COR-L47 (cell line): ENCODE measurements at regions not wholly inside any gene's neighbourhood (a gene's known extent, or its start where the extent isn't known, plus 50 kb on each side); places are given as distances from the start of the nearest gene placed in this dataset.
"Not testable (repeated sequence)": the region's sequence is repeated elsewhere in the genome, so short reads cannot be mapped to it uniquely, and the experiment has no call there.

ENCODE experiments used
- DNase-seq: peaks from one replicate; lab custom pipeline; 2025; lab: John Stamatoyannopoulos, UW

- no peak for DNase-seq
Measured at GRCh38 chr14:105876829-105877228, 350.4 kb downstream of the TMEM121 start.

- no peak for DNase-seq
Measured at GRCh38 chr14:105877645-105878044, 351.3 kb downstream of the TMEM121 start.

- DNase-seq = no peak
Measured at GRCh38 chr14:105878125-105878524, 351.7 kb downstream of the TMEM121 start.

DNA sequence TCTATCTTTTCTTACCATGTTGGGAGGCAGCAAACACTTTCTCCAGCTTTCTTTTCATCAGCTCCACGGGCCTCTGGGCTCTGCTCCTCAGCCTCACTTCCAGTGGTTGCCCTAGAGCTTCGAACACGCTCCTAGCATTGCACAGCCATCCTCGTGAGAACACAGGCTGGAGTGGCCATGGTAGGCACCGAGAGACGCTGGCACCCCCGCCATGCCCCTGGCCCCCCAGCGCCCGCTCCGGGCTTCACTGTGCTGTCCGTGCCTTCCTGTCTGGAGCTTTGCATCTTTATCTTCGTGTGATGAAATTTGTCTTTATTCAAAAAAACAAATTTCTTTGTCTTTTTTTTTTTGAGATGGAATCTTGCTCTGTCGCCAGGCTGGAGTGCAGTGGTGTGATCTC lies 352.2 kb downstream of the TMEM121 start:
- DNase-seq = no peak

DNA sequence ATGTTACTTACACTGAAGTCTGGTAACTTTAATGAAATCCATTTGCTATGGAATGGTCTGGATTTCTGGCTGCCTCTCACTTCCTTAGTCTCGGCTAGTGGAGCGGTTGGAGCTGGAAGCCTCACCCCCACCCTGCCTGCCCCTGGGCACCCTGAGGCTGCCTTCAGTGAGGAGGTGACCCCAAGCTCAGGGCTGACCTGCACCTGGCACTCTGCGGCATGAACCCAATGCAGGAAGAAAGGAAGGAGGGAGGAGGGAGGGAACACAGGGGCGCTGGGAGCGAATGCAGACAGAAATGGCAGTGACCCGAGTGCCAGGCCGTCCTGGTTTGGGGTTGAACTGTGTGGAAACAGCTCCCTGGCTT lies 353.1 kb downstream of the TMEM121 start:
- DNase-seq = no peak

DNA sequence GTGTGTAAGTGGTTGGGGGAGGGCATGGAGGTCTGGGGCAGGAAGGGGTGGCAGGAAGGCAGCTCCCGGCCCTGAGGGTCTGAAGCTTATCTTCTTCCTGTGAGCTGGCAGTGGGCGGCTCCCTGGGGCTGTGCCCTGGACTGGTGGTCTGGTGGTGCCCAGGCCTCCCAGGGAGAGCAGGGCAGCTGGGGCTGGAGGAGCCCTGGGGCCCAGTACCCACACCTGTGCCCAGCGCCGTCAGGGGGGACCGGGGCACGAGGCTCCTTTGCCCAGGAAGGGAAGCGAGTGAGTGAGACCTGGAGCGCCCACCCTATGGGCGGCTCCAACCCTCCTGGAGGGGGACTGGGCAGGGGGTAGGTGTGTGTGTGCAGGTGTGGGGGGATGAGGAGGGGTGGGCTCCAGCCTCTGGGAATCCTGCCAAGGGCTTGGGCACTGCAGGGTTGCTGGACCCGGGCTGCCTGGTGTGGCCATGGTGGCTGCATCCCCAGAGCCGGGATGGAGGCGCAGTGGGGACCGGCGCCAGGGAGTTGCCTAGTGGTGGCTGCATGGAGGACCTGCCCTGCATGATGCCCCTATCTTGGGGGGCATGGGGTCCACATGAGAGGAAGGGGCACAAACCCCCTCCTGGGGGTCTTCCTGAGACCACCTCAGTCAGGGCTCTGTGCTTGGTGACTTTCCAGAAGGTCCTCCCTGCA lies 353.6 kb downstream of the TMEM121 start:
- peak; percentile 67 for DNase-seq

DNA sequence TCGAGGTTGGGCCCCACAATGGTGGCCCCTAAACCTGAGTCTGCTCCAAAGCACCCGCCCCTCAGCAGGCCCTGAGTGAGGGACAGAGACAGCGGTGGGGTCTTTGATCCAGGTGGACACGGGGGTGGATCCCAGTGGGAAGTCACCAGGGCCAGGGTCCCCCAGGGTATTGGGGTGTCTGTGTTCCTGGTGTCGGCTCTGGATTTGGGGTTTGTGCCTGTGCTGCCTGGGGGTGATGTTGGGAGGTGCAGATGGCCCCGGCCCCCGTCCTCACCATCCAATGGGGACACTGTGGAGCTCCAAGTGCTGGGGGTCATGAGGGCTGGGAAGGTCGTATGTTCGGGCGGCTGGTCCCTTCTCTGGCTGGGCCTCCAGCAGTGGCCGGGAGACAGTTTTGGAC lies 354.2 kb downstream of the TMEM121 start:
- DNase-seq = no peak

DNA sequence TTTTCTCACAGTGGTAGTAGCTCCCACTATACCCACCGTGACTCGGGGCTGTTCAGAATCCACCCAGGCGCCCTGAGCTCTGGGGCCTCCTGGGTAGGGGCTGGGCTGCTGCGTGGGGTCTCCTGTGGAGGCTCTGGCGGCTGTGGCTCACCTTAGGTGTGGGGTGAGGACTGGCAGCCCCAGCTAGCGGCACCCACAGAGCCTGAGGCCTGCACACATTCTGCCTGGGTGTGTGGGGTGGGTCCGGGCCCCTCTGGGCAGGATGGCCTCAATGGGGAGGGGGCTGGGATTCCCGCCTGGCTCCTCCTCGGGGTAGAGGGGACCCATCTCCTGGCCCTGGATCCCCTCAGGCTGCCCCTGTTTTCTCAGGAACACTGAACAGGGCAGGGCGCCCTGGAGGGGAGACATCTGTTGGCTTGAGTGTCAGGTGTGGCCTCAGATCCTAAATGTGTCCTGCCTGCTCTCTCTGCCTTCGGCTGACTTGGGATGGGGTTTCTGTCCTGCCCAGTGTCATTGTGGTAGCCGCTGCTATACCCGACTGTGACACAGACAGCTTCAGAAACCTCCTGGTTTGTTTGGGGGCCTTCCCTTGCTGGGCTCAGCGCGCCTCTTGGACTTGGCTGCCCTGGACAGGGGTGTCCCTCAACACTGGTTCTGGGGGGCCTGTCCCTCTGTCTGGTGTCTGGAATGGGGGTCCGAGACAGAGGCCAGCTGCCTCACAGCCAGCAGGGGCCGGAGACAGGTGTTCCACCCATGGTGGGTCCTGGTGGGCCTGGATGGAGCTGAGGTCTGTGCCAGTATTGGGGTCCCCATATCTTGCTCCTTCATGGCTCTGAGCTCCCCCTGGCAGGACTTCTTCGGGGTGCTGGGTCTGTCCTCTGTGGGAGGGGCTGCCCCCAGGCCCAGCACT lies 354.9 kb downstream of the TMEM121 start:
- DNase-seq = no peak

DNA sequence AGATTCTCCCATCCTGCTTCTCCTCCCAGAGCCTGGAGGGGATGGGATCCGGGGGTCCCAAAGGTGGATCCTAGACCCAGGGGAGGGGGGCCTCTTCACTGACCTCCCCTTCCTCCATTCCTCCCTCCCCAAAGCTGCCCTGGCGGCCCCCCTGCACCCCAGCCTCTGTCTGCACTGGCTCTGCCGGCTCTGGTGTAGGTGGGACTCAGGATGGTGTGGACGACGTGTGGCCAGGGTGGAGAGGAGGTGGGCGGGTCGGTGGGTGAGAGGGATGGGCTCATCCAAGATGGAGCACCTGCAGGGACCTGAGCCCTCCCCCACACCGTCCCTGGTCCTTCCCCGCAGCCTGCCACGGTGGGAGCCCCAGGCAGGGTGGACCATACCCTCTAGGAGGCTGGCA lies 355.6 kb downstream of the TMEM121 start:
- DNase-seq = not testable (repeated sequence)

GRCh38 chr14:105882626-105883025 lies 356.2 kb downstream of the TMEM121 start:
- DNase-seq = no peak

- DNase-seq = peak; percentile 64
Measured at GRCh38 chr14:105883066-105884005, 357.0 kb downstream of the TMEM121 start.

- DNase-seq = not testable (repeated sequence)
Measured at GRCh38 chr14:105884192-105884807, 357.9 kb downstream of the TMEM121 start.

- DNase-seq = no peak
Measured at GRCh38 chr14:105884808-105885281, 358.5 kb downstream of the TMEM121 start.

DNA sequence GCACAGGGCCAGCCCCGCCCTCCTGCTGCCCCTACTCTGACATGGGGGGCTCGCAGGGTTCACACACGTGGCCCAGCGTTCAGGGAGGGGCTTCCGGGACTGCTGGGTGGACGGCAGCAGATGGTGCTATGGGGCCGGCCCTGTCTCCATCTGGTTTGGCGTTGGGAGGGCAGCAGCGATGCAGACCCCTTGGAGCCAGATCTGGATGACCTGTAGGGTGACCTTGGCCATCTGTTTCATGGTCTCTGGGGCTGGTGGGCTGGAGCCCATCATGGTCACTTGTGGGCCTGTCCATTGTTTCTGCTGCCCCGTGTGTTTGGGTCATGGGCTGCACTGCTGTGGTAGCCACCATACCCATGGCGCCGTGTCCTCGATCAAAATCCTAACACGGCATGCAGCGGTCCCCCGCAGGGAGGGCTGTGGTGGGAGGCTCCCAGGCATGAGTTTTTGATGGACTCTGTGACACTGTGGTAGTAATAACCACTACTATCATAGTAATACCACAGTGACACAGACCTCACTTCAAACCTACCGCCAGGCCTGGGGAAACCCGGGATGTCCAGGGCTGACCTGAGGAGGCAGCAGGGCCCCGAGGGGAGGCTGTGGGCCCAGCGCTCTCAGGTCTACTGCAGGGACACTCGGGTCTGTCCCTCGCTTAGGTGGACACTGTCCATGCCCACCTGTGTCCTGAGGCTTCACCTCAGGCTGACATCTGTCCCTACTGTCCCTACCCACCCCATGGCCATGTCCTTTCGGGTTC lies 359.4 kb downstream of the TMEM121 start:
- no peak for DNase-seq

GRCh38 chr14:105886791-105887191 lies 360.4 kb downstream of the TMEM121 start:
- not testable (repeated sequence) for DNase-seq

- no peak for DNase-seq
Measured at GRCh38 chr14:105887692-105888091, 361.3 kb downstream of the TMEM121 start.

GRCh38 chr14:105888151-105888550 lies 361.8 kb downstream of the TMEM121 start:
- DNase-seq = no peak

GRCh38 chr14:105888784-105889665 lies 362.6 kb downstream of the TMEM121 start:
- DNase-seq = no peak

GRCh38 chr14:105889666-105890473 lies 363.5 kb downstream of the TMEM121 start:
- no peak for DNase-seq
